BLaER1 treated with 17β-estradiol and CSF1 and Interleukin-3, amounts not matched to agents 10 nM and 100 nM (cell line): ENCODE measurements at regions not wholly inside any gene's neighbourhood (a gene's known extent, or its start where the extent isn't known, plus 50 kb on each side); places are given as distances from the start of the nearest gene placed in this dataset.

Source experiments
- H3K27ac ChIP-seq, 11 experiments: shearing (Covaris generic); formaldehyde crosslinking; 2 replicates each; pipeline ENCODE4 v1.8.1; 2022
- H3K27me3 ChIP-seq, 11 experiments: shearing (Covaris generic); formaldehyde crosslinking; 2 replicates each; pipeline ENCODE4 v1.8.1; 2022
- H3K36me3 ChIP-seq, 11 experiments: shearing (Covaris generic); formaldehyde crosslinking; 2 replicates each; pipeline ENCODE4 v1.8.1; 2022
- H3K4me1 ChIP-seq, 10 experiments: shearing (Covaris generic); formaldehyde crosslinking; 2 replicates each; pipeline ENCODE4 v1.8.1; 2022
- H3K4me2 ChIP-seq, 11 experiments: shearing (Covaris generic); formaldehyde crosslinking; 2 replicates each; pipeline ENCODE4 v1.8.1; 2022
- H3K4me3 ChIP-seq, 10 experiments: shearing (Covaris generic); formaldehyde crosslinking; 2 replicates each; pipeline ENCODE4 v1.8.1; 2022
- H3K9ac ChIP-seq, 11 experiments: shearing (Covaris generic); formaldehyde crosslinking; 2 replicates each; pipeline ENCODE4 v1.8.1; 2022
- H3K9me3 ChIP-seq, 11 experiments: shearing (Covaris generic); formaldehyde crosslinking; replicated peaks in 1 of 11; 2 replicates each; pipeline ENCODE4 v1.8.1; 2022
- H4K20me1 ChIP-seq, 11 experiments: shearing (Covaris generic); formaldehyde crosslinking; 2 replicates each; pipeline ENCODE4 v1.8.1; 2022
- Cebpa-rat ChIP-seq, 11 experiments: shearing (Covaris generic); IDR thresholded peaks; 2 replicates each; pipeline ENCODE4 v1.8.1; 2022

DNA sequence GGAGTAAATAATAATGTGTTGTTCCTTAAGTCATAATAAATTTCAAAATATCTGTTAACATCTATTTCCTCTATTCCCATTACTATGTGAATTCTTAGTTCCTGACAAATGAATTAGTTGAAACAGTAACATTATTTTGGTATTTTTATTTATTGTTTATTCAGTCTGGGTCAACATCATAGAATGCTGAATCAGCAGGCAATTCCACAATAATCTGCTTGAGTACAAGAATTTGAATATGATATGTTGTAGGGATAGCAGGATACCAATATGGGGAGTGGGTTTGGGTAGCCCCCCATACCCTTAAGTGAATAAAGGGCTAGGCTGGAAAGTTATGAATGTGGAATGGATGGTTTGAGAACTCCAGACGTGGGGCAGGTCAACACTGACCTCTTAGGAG, 373.2 kb upstream of the CHD6 start:
- Histone ChIP-seq H3K4me2 (no peak overlapping the region), H3K9me3 (peaks cover 0 to 9% (median 0%) of the 10 kb centered on the region in 11 experiments; a peak in 1 of 22 replicates), H3K27ac (no peak overlapping the region), H4K20me1 (no peaks in the 10 kb centered on the region), H3K36me3 (no peaks in the 10 kb centered on the region), H3K27me3 (no peaks in the 10 kb centered on the region), H3K9ac (no peak overlapping the region), H3K4me1 (no peaks in the 10 kb centered on the region), H3K4me3 (no peak overlapping the region)
- TF ChIP-seq Cebpa-rat (IDR thresholded peaks at IDR 0.05) = no peak

DNA sequence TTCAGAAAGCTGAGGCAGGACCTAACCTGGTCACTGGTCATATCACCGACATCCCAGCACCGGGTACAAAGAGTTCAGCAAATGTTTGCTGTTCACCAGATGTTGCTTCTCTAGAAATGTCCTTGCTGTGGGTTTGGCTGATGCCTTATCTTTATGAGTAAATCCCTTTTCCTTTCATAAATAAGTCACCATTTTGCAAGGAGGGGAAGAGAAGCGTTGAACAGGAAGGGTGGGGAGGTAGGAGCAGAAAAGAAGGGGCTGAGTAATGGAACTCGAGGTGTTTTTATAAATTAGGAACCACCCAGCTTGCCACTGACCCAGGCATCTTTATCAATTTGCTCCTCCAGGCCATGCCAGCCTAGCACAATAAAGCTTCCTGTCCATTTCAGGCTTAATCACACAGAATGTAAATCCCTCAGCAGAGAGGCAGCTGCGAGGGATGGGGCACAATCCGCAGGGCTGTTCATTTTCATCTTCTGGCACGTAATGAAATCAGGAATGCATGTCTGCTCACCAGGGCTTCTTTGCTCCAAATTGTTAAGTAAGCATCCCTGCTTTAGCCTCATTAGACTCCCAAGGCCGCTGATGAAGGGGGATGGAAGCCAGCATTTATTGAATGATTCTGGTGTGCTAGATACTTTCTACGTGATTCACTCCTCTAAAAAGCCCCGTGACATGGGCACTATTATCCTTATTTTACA, 371.9 kb upstream of the CHD6 start:
- no peak for TF ChIP-seq Cebpa-rat (IDR thresholded peaks at IDR 0.05)
- Histone ChIP-seq H4K20me1 (no peaks in the 10 kb centered on the region), H3K9me3 (peaks cover 0 to 9% (median 0%) of the 10 kb centered on the region in 11 experiments; a peak in 1 of 22 replicates), H3K4me3 (no peak overlapping the region), H3K36me3 (no peaks in the 10 kb centered on the region), H3K27ac (no peak overlapping the region), H3K4me2 (no peak overlapping the region), H3K4me1 (no peaks in the 10 kb centered on the region), H3K9ac (no peak overlapping the region), H3K27me3 (no peaks in the 10 kb centered on the region)

DNA sequence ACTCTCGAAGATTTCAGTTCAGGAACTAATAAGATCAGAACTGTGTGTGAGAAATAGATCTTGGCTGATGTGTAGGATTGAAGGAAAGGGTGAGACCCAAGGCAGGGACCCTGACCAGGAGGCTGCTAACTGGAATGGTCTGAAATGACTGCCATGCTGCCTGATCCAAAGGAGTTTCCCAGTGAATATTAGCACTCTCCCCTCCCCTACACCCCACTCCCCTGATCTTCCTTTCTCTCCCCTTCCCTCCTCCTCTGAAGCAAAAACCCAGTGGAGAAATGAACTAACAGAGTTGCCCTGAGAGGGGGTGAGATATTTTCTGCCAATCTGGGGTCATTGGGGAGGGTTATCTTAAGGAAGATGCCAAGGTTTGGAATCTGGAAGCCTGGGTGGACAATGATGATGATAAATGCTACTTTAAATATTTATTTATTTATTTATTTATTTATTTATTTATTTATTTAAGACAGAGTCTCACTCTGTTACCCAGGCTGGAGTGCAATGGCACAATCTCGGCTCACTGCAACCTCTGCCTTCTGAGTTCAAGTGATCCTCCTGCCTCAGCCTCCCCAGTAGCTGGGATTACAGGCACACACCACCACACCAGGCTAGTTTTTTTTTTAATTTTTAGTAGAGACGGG, 371.0 kb upstream of the CHD6 start:
- no peak overlapping the region for H3K4me2 ChIP-seq
- no peak for TF ChIP-seq Cebpa-rat (IDR thresholded peaks at IDR 0.05)
- no peaks in the 10 kb centered on the region for H3K4me1 ChIP-seq
- no peak overlapping the region for H3K9ac ChIP-seq
- H3K4me3 ChIP-seq = no peak overlapping the region
- H4K20me1 ChIP-seq = no peaks in the 10 kb centered on the region
- peaks cover 0 to 9% (median 0%) of the 10 kb centered on the region in 11 experiments; a peak in 1 of 22 replicates for H3K9me3 ChIP-seq
- H3K27ac ChIP-seq = no peak overlapping the region
- H3K27me3 ChIP-seq = no peaks in the 10 kb centered on the region
- H3K36me3 ChIP-seq = no peaks in the 10 kb centered on the region

DNA sequence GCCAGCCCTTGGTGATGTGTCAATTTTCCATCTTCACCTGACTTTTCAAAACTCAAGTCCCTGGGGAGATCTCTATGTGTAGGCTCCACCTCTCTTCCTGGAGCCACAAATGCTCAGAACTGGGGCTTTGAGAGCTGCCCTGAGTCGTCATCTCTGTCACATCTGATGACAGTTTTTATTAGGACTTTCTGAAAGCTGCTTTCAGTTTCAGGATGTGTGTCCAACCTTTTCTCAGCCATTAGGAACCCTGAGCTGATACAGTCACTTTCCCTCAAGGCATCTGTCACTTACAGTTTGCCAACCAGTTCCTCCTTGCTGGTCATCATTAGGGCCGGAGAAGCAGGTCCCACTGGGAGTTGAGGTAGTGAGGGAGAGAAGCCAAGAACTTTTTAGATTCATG, 365.9 kb upstream of the CHD6 start:
- no peak overlapping the region for H3K27ac ChIP-seq
- H4K20me1 ChIP-seq = no peaks in the 10 kb centered on the region
- no peak overlapping the region for H3K4me2 ChIP-seq
- H3K9ac ChIP-seq = no peak overlapping the region
- H3K27me3 ChIP-seq = no peaks in the 10 kb centered on the region
- no peaks in the 10 kb centered on the region for H3K4me1 ChIP-seq
- no peak for TF ChIP-seq Cebpa-rat (IDR thresholded peaks at IDR 0.05)
- no peaks in the 10 kb centered on the region for H3K36me3 ChIP-seq
- no peak overlapping the region for H3K4me3 ChIP-seq
- H3K9me3 ChIP-seq = peaks cover 0 to 9% (median 0%) of the 10 kb centered on the region in 11 experiments; a peak in 1 of 22 replicates

DNA sequence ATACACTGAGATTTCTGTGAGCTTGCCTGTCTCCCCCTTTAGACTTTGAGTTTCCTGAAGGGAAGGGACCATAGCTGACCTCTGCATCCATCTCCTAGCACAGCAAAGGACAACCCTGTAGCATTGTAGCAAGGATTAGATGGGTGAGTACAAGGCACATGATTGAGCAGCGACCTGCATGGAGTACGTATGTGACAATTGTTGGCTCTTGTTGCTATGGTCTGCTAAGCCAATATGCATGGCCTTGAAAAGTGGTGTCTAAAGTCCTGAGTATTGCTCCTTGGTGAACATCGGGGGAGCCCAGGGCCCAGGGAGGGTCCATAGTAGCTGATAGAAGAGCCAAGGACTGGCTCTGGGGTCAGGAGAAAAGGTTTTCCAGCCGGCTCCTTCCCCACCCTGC, 365.0 kb upstream of the CHD6 start:
- H3K4me3 ChIP-seq = no peak overlapping the region
- no peak for TF ChIP-seq Cebpa-rat (IDR thresholded peaks at IDR 0.05)
- peaks cover 0 to 9% (median 0%) of the 10 kb centered on the region in 11 experiments; a peak in 1 of 22 replicates for H3K9me3 ChIP-seq
- H4K20me1 ChIP-seq = no peaks in the 10 kb centered on the region
- H3K4me1 ChIP-seq = no peaks in the 10 kb centered on the region
- H3K36me3 ChIP-seq = no peaks in the 10 kb centered on the region
- H3K9ac ChIP-seq = no peak overlapping the region
- no peak overlapping the region for H3K27ac ChIP-seq
- H3K27me3 ChIP-seq = no peaks in the 10 kb centered on the region
- H3K4me2 ChIP-seq = no peak overlapping the region

DNA sequence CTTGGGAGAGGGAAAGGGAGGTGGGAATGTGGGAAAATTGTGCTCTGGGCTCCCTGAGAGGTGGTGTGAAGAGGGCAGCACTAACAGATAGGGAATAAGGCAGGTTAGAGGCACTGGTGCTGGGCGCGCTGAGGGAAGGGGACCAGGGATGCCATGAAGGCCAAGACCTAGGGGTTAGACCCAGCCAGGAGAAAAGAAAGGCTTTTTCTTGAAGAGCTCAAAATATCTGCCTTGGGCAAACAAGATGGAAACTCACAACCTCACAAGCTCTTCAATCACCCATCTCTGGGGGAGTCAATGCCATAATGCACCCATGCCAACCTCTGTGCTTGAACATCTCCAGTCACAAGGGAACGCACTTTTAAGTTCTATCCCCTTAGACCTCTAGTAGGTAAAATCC, 363.6 kb upstream of the CHD6 start:
- no peaks in the 10 kb centered on the region for H4K20me1 ChIP-seq
- TF ChIP-seq Cebpa-rat (IDR thresholded peaks at IDR 0.05) = no peak
- H3K9ac ChIP-seq = no peak overlapping the region
- H3K4me2 ChIP-seq = no peak overlapping the region
- H3K9me3 ChIP-seq = no peaks in the 10 kb centered on the region
- H3K27me3 ChIP-seq = no peaks in the 10 kb centered on the region
- H3K27ac ChIP-seq = no peak overlapping the region
- no peaks in the 10 kb centered on the region for H3K4me1 ChIP-seq
- no peak overlapping the region for H3K4me3 ChIP-seq
- H3K36me3 ChIP-seq = no peaks in the 10 kb centered on the region

GRCh38 chr20:41978875-41979274, 360.7 kb upstream of the CHD6 start:
- H3K27ac ChIP-seq = no peak overlapping the region
- H3K4me1 ChIP-seq = no peaks in the 10 kb centered on the region
- no peak for TF ChIP-seq Cebpa-rat (IDR thresholded peaks at IDR 0.05)
- no peak overlapping the region for H3K9ac ChIP-seq
- no peak overlapping the region for H3K4me3 ChIP-seq
- H3K27me3 ChIP-seq = no peaks in the 10 kb centered on the region
- no peaks in the 10 kb centered on the region for H3K9me3 ChIP-seq
- H4K20me1 ChIP-seq = no peaks in the 10 kb centered on the region
- no peaks in the 10 kb centered on the region for H3K36me3 ChIP-seq
- H3K4me2 ChIP-seq = no peak overlapping the region

- no peaks in the 10 kb centered on the region for H4K20me1 ChIP-seq
These were observed 360.1 kb upstream of the CHD6 start for GRCh38 chr20:41978246-41978790.

GRCh38 chr20:41969656-41970055, 351.5 kb upstream of the CHD6 start:
- TF ChIP-seq Cebpa-rat (IDR thresholded peaks at IDR 0.05) = no peak
- Histone ChIP-seq H3K36me3 (no peaks in the 10 kb centered on the region), H3K27ac (no peak overlapping the region), H3K4me3 (no peak overlapping the region), H3K27me3 (no peaks in the 10 kb centered on the region), H4K20me1 (no peaks in the 10 kb centered on the region), H3K9ac (no peak overlapping the region), H3K4me1 (no peaks in the 10 kb centered on the region), H3K4me2 (no peak overlapping the region), H3K9me3 (no peaks in the 10 kb centered on the region)

More at GRCh38 chr20:41978246-41978790, 360.1 kb upstream of the CHD6 start:
- Histone ChIP-seq H3K4me1 (no peaks in the 10 kb centered on the region), H3K9ac (no peak overlapping the region), H3K27ac (no peak overlapping the region), H3K4me3 (no peak overlapping the region), H3K4me2 (no peak overlapping the region), H3K36me3 (no peaks in the 10 kb centered on the region), H3K9me3 (no peaks in the 10 kb centered on the region), H3K27me3 (no peaks in the 10 kb centered on the region)
- TF ChIP-seq Cebpa-rat (IDR thresholded peaks at IDR 0.05) = no peak

DNA sequence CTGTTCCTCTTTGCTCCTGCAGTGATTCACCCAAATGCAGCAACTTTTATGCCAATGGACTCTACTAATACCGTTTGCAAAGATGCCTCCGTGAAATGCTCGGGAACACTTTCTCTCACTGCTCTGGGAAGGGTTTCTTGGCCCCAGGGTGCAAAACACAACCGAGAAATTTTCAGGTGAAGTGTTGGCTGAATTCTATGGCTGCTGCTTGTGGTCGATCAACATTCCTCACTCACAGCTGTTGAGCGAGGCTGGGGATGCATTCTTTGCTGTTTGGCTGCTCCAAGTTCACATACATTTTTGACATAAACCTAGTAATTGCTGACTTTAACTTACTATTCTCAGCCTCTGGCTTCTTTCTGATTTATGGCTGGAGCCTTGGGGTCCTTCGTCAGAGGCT, 342.0 kb upstream of the CHD6 start:
- H3K27me3 ChIP-seq = no peaks in the 10 kb centered on the region
- no peaks in the 10 kb centered on the region for H3K36me3 ChIP-seq
- H4K20me1 ChIP-seq = no peaks in the 10 kb centered on the region; a peak in 1 of 22 replicates
- no peak overlapping the region for H3K4me2 ChIP-seq
- no peak overlapping the region for H3K9ac ChIP-seq
- no peak overlapping the region for H3K4me3 ChIP-seq
- H3K4me1 ChIP-seq = peaks cover 0 to 6% (median 2%) of the 10 kb centered on the region in 10 experiments; a peak in 7 of 20 replicates
- H3K9me3 ChIP-seq = no peaks in the 10 kb centered on the region
- no peak overlapping the region for H3K27ac ChIP-seq
- no peak for TF ChIP-seq Cebpa-rat (IDR thresholded peaks at IDR 0.05)
